ENCODE measurements at regions not wholly inside any gene's neighbourhood (a gene's known extent, or its start where the extent isn't known, plus 50 kb on each side); places are given as distances from the start of the nearest gene placed in this dataset.

DNA sequence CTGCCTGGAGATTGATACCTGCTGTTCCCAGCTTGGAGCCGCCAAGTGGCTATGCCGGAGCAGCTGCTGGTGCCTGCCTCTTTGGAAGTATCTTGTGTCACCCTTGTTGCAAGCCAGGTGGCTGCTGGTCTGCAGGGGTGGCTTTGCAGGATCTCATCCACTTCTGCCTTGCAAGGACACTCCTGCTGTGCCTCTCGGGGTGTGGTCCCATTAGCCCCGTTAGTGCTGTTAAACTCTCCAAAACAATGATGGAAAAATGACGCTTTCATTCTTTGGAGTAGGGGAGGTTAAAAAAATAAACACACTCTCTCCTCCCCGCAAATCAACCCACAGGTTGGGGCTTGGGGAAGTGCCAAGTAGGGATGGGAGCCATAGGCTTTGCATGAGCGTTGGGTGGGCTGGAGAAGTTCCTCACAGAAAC lies 352.8 kb downstream of the RNF144A start:
- TF ChIP-seq KDM2B (CRISPR knock-in tag; IDR thresholded peaks at IDR 0.05) (no peak), TAF15 (IDR thresholded peaks at IDR 0.05; ENCODE audit: low read depth, low read length) (no peak), GATA2 (CRISPR knock-in tag; IDR thresholded peaks at IDR 0.05) (no peak), CTCF (IDR thresholded peaks at IDR 0.05 in 2 of 3, conservative IDR thresholded peaks at IDR 0.05 in 1 of 3; ENCODE audit: insufficient read depth in 2 of 3, low read depth in 1 of 3, low read length in 3 of 3) (no peak), CHD2 (IDR thresholded peaks at IDR 0.05; ENCODE audit: low read depth, low read length) (no peak), LARP7 (IDR thresholded peaks at IDR 0.05) (no peak), EP300 (IDR thresholded peaks at IDR 0.05; ENCODE audit: low read length) (no peak)
- TF ChIP-seq, protein P1, sequence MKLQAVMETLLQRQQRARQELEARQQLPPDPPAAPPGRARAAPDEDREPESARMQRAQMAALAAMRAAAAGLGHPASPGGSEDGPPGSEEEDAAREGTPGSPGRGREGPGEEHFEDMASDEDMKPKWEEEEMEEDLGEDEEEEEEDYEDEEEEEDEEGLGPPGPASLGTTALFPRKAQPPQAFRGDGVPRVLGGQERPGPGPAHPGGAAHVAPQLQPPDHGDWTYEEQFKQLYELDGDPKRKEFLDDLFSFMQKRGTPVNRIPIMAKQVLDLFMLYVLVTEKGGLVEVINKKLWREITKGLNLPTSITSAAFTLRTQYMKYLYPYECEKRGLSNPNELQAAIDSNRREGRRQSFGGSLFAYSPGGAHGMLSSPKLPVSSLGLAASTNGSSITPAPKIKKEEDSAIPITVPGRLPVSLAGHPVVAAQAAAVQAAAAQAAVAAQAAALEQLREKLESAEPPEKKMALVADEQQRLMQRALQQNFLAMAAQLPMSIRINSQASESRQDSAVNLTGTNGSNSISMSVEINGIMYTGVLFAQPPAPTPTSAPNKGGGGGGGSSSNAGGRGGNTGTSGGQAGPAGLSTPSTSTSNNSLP (IDR thresholded peaks at IDR 0.05; ENCODE audit: borderline replicate concordance, low read depth, low read length) = no peak

Measured in K562 (cell line).